NCI-H1436 (cell line): ENCODE measurements at regions not wholly inside any gene's neighbourhood (a gene's known extent, or its start where the extent isn't known, plus 50 kb on each side); places are given as distances from the start of the nearest gene placed in this dataset.
"Not testable (repeated sequence)": the region's sequence is repeated elsewhere in the genome, so short reads cannot be mapped to it uniquely, and the experiment has no call there.

Experiments used
- DNase-seq: peaks from one replicate; lab custom pipeline; 2025; lab: John Stamatoyannopoulos, UW

- not testable (repeated sequence) for DNase-seq
Observed at GRCh38 chr21:31819692-31820091, 53.1 kb upstream of the HUNK start.

- DNase-seq: not testable (repeated sequence)
Observed at GRCh38 chr21:31814356-31814755, 58.5 kb upstream of the HUNK start.

DNA sequence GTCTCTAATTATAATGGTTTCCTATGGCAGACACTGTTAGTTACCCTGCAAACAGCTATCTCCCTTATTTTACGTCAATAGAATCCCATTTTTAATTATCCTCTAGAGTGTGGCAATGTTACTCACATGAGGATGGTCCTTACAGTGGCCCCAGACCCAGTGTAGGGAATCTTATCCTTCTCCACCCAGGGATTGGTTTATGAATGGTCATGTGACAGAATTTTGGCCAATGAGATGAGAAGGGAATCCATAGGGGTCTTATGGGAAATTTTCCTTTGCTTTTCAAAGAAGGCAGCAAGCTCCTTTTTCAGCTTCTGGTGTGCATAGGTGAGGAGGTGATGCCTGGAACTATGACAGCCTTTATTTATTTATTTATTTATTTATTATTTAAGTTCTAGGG lies 59.0 kb upstream of the HUNK start:
- no peak for DNase-seq

GRCh38 chr21:31804008-31804394 lies 68.8 kb upstream of the HUNK start:
- no peak for DNase-seq

GRCh38 chr21:31803039-31804007 lies 69.5 kb upstream of the HUNK start:
- no peak for DNase-seq

- DNase-seq: no peak
Observed at GRCh38 chr21:31802331-31802730, 70.4 kb upstream of the SCAF4 start.

DNA sequence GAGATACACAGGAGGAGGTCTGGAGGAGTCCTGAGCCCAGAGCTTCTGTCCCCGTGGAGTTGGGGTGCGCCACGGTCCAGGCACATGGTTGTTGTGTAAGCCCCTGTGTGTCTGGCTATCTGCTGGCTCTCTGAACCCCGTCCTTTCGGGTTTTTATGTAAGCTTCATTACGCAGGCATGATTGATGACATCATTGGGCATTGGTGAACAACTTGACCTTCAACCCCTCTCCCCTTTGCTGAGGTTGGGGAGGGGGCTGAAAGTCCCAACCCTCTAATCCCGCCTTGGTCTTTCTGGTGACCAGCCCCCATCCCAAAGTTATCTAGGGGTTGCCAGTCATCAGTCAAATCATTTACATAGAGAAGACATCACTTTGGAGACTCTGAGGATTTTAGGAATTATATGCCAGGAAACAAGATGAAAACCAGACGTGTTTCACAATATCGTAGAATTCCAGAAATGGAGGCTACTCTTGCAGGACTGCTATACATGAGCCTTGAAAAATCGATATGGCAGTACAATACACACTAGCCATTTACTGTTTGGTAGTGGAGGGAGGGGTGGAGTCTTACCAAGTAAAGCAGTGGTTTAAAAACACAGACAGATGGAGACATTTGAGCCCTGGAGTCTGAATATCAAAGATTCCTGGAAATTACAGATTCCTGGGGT lies 69.8 kb upstream of the SCAF4 start:
- DNase-seq: no peak

DNA sequence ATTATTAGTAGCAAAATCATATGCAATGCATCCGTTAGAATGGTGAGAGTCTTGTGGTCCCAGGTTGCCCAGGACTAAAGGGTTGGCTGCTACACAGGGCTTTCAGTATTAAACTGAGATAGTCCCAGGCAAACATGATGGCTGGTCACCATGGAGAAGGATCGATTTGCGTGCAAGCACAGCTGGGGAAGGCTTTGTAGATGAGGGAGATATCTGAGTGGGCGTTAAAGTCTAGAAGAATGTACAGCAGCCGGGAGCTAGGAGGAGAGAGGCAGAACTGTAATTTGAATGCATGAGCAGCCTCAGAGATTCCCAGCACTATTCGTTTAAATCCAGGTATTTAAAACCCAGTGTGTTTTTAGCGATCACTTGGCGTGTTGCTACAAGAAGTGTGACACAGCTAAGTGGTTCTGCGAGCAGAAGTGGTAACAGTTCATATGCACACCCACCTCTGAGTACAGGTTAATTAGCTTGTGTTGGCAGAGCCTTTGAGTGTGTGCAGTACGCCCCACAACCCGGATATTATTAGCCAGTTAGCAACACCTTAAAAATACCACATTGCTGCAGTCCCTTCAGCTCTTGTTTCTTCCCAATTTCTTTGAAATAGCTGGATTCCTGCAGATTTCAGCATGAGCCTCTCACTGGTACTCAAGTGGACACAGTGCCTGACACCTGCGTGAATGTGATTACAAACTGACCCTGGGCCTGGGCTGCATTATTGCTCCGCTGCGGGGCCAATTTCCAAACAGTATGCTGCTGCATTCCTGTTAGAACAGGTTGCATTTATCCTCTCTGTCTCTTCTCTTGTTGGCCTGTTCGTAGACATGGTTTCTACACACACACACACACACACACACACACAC lies 67.2 kb upstream of the SCAF4 start:
- peak; percentile 15 for DNase-seq

- no peak for DNase-seq
Observed at GRCh38 chr21:31795992-31796391, 64.1 kb upstream of the SCAF4 start.

DNA sequence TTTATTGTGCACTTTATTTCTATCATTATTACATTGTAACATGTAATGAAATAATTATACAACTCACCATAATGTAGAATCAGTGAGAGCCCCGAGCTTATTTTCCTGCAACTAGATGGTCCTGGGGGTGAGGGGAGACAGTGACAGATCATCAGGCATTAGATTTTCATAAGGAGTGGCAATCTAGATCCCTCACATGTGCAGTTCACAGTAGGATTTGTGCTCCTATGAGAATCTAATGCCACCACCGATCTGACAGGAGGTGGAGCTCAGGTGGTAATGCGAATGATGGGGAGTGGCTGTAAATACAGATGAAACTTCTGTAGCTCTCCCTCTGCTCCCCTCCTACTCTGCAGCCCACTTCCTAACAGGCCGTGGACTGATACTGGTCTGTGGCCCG lies 58.5 kb upstream of the SCAF4 start:
- DNase-seq: not testable (repeated sequence)

DNA sequence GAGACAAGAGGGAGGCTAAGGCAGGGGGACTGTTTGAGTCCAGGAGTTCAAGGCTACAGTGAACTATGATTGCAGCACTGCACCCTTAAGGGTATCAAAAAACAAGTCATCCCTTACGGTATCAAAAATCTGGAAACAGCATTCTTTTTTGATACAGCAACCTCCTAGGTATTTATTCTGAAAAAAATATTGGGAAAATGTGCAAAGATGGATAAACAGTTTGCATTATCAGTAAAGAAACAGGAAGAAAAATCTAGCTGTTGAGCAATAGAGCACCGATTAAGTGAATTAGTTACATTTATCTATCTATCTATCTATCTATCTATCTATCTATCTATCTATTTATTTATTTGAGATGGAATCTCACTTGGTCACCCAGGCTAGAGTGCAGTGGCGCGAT lies 56.7 kb upstream of the SCAF4 start:
- DNase-seq: no peak

DNA sequence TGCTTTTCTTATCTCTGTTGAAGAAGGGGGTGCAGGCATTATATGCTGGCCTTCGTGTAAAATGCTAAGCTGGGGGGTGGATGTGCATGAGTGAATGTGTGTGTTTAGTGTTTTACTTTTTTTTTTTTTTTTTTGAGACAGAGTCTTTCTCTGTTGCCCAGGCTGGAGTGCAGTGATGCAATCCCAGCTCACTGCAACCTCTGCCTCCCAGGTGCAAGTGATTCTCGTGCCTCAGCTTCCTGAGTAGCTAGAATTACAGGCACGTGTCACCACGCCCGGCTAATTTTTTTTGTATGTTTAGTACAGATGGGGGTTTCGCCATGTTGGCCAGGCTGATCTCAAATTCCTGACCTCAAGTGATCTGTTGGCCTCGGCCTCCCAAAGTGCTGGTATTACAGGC lies 55.8 kb upstream of the SCAF4 start:
- not testable (repeated sequence) for DNase-seq

DNA sequence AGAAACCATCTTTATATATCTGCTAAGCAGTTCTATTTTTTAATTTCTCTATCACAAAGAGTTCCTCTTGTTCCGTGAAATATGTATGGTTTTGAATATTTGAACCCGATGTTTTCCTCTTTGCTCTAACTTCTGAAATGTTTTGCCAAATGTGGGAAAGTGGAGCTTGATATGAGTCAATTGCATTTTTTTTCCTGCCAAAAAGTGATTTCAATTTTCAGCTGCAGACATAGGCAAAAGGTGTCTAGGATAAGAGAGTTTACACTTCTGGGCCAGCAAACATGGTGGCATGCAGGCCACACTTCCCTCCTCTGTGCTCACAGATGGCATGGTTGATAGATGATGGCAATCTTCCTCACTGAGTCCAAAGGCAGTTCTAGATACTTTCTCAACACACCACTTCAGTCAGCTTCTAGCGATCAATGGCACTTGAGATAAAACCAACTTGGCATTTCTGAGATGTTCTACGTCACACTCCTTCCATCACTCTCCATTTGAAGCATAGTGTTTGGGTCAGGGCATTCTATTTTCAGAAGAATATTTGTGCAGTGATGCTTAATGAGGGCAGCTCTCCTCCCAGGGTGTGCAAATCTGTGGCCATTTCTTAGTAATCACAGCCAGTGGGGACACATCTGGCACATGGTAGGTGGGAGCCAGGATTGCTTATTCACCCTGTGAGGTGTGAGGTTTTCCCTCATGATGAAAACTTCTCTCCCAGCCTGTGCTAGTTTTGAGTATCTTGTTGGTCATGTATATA lies 54.4 kb upstream of the SCAF4 start:
- DNase-seq: no peak

GRCh38 chr21:31785237-31786163 lies 53.6 kb upstream of the SCAF4 start:
- peak; percentile 65 for DNase-seq

DNA sequence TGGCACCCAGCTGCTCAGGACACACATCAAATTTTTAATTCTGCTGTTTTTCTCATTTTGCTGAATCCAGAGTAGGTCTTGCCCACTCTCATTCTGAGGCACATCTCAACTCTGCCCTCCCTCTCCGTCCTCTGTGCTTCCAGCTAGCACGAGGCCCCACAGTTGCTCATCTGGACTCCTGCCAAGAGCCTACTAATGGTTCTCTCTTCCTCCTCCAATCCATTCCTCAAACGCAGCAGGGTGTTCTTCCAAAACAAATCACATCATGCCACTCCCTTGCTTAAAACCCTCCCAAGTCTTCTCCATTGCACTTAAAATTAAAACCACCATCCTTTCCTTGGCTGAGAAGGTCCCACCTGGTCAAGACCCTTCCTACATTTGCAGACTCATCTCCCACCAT lies 49.8 kb upstream of the SCAF4 start:
- DNase-seq: peak; percentile 22
